ENCODE measurements at regions not wholly inside any gene's neighbourhood (a gene's known extent, or its start where the extent isn't known, plus 50 kb on each side); places are given as distances from the start of the nearest gene placed in this dataset.

DNA sequence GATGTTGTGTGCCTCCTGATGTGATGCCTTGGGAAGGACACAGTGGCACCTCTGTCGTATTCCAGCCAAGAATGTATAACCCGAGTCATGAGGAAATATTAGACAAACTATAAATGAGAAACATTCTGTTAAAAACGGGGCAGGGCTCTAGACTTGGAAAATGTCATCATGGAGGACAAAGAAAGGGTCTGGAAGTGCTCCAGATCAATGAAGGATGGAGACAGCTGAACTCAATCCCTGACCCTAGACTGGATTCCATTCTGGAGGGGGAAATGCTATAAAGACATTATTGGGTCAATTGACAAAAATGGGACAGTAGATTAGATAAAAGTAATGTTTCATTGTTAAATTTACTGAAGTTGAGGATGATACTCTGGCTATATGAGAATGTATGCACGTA is 92.1 kb downstream of the SLC4A3 start:
- DNase-seq (ENCODE audit: extremely low spot score in 2 of 2) = no peak
- intact Hi-C loops (cut with DNase I) = no loop called here
- no peaks in the 10 kb centered on the region for H3K9me3 ChIP-seq
- H3K4me1 ChIP-seq = no peaks in the 10 kb centered on the region
- no peaks in the 10 kb centered on the region for H3K36me3 ChIP-seq
- H3K27me3 ChIP-seq = no peaks in the 10 kb centered on the region
- H3K27ac ChIP-seq = no peak overlapping the region
- H3K4me3 ChIP-seq = no peak overlapping the region
- no peak for TF ChIP-seq POLR2A (IDR thresholded peaks at IDR 0.05)
- TF ChIP-seq, protein P1, sequence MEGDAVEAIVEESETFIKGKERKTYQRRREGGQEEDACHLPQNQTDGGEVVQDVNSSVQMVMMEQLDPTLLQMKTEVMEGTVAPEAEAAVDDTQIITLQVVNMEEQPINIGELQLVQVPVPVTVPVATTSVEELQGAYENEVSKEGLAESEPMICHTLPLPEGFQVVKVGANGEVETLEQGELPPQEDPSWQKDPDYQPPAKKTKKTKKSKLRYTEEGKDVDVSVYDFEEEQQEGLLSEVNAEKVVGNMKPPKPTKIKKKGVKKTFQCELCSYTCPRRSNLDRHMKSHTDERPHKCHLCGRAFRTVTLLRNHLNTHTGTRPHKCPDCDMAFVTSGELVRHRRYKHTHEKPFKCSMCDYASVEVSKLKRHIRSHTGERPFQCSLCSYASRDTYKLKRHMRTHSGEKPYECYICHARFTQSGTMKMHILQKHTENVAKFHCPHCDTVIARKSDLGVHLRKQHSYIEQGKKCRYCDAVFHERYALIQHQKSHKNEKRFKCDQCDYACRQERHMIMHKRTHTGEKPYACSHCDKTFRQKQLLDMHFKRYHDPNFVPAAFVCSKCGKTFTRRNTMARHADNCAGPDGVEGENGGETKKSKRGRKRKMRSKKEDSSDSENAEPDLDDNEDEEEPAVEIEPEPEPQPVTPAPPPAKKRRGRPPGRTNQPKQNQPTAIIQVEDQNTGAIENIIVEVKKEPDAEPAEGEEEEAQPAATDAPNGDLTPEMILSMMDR (IDR thresholded peaks at IDR 0.05) = no peak

DNA sequence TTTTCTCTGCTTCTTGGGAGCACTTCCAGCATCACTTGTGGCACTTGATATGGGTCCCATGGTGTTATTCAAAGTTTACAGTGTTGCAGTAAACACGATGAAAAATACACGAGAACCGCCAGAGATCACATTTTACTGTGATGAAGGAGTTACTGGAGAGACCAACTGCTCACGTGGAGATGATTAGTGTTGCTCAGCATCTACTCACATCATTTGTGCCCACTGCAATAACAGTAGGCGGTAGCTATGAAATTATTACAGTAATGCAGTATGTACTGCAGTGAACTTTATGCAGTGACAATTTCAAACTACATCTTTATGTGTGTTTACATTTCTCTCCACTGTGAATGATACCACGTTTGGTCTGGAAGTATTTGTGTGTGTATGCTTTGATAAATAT is 93.5 kb downstream of the SLC4A3 start:
- no peaks in the 10 kb centered on the region for H3K36me3 ChIP-seq
- TF ChIP-seq POLR2AphosphoS5 (IDR thresholded peaks at IDR 0.05; ENCODE audit: insufficient read depth in 1 of 2, low read depth in 1 of 2) (no peak), POLR2A (IDR thresholded peaks at IDR 0.05) (no peak)
- TF ChIP-seq, protein P1 (IDR thresholded peaks at IDR 0.05) = no peak

DNA sequence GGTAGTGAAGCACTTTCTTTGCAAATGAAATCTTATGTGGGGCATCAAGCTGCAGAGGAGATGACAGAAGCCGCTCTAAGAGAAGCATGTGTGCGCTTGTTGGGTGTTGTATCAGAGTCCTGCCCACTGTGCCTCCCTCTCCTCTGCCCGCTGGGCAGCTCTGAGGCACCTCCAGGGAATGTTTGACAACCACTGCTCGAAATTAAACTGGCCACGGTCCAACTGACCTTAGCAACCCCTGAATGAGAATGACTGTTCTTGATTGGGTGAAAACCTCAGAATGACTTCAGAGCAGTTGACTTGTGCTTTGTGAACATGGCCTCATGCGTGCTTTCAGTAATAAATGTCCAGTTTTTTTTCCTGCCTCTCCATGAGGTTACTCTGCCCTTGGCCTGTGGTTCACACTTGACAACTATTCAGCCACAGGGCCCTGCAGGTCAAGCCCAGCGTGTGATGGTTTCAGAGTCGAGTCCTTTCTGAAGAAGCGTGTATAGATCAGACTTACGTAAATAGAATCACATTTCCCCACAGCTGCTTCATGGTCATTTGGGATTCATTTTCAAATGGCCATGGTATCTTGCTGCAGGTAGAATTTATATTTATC is 94.9 kb downstream of the SLC4A3 start:
- Histone ChIP-seq H3K27ac (no peak overlapping the region), H3K9me3 (no peaks in the 10 kb centered on the region), H3K27me3 (no peaks in the 10 kb centered on the region), H3K4me3 (no peak overlapping the region), H3K4me1 (no peaks in the 10 kb centered on the region), H3K36me3 (no peaks in the 10 kb centered on the region)
- TF ChIP-seq, protein P1 (IDR thresholded peaks at IDR 0.05) = no peak
- TF ChIP-seq POLR2A (IDR thresholded peaks at IDR 0.05) (no peak), POLR2AphosphoS5 (IDR thresholded peaks at IDR 0.05; ENCODE audit: insufficient read depth in 1 of 2, low read depth in 1 of 2) (no peak)
- peak; percentile 25 to 80 for DNase-seq (ENCODE audit: extremely low spot score in 2 of 2)
- intact Hi-C loops (cut with DNase I) = no loop called here

More for the DNA sequence above, 93.5 kb downstream of the SLC4A3 start:
- Histone ChIP-seq H3K4me3 (no peak overlapping the region), H3K9me3 (no peaks in the 10 kb centered on the region), H3K4me1 (no peaks in the 10 kb centered on the region), H3K27me3 (no peaks in the 10 kb centered on the region), H3K27ac (no peak overlapping the region)
- peak; percentile 11 to 49 for DNase-seq (ENCODE audit: extremely low spot score in 2 of 2)
- intact Hi-C loops (cut with DNase I) = no loop called here

DNA sequence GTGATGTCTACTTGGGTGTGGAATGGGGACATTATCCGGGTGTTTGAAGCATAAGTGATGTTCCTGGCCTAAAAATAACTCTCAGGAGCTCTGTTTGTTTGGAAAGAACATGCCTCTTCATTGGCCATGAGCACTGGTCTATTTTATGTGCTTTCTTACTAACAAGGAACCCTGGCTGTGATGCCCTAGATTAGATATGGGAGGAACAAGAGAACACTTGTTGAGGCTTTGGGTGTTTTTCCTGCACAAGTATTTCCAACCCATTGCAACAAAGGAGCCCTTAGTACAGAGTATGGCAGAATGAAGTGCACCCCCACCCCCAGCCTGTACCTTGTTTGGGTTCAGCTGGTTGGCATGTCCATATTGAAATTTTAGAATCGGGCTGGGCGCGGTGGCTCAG is 95.9 kb downstream of the SLC4A3 start:
- intact Hi-C loops (cut with DNase I) = no loop called here
- H3K4me1 ChIP-seq = no peaks in the 10 kb centered on the region
- H3K27ac ChIP-seq = no peak overlapping the region
- DNase-seq (ENCODE audit: extremely low spot score in 2 of 2) = peak in 1 of 2 donors; percentile 25
- no peaks in the 10 kb centered on the region for H3K27me3 ChIP-seq
- no peaks in the 10 kb centered on the region for H3K36me3 ChIP-seq
- TF ChIP-seq POLR2AphosphoS5 (IDR thresholded peaks at IDR 0.05; ENCODE audit: insufficient read depth in 1 of 2, low read depth in 1 of 2) (no peak), POLR2A (IDR thresholded peaks at IDR 0.05) (no peak)
- TF ChIP-seq, protein P1 (IDR thresholded peaks at IDR 0.05) = no peak
- H3K4me3 ChIP-seq = no peak overlapping the region
- H3K9me3 ChIP-seq = no peaks in the 10 kb centered on the region

DNA sequence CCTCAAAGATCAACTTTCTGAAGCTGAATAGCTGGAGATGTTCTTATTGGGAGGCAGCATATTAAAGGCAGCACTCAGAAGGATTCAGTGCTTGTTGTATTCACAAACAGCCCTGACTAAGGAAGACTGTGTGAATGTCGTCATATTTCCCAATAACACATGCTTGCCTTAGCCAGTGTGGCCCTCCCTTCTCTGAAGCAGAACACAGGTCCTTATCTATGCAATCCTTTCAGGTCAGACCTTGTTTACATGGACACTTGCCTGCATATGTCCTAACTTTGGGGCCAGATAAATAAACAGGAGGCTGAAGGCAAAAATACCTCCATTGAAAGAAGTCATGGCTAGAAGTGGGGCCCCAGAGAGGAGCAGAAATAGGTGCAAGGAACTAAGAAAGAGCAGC is 97.2 kb downstream of the SLC4A3 start:
- no peak overlapping the region for H3K4me3 ChIP-seq
- H3K27me3 ChIP-seq = no peaks in the 10 kb centered on the region
- no peaks in the 10 kb centered on the region for H3K36me3 ChIP-seq
- H3K27ac ChIP-seq = no peak overlapping the region
- no peaks in the 10 kb centered on the region for H3K9me3 ChIP-seq
- TF ChIP-seq, protein P1 (IDR thresholded peaks at IDR 0.05) = no peak
- TF ChIP-seq POLR2A (IDR thresholded peaks at IDR 0.05) (no peak), POLR2AphosphoS5 (IDR thresholded peaks at IDR 0.05; ENCODE audit: insufficient read depth in 1 of 2, low read depth in 1 of 2) (no peak)
- peak; percentile 46 to 82 for DNase-seq (ENCODE audit: extremely low spot score in 2 of 2)
- H3K4me1 ChIP-seq = no peaks in the 10 kb centered on the region
- intact Hi-C loops (cut with DNase I) = no loop called here
